GM23248 (cell line): ENCODE measurements at regions not wholly inside any gene's neighbourhood (a gene's known extent, or its start where the extent isn't known, plus 50 kb on each side); places are given as distances from the start of the nearest gene placed in this dataset.

Experiments used
- DNase-seq: peaks from one replicate; pipeline ENCODE4 v3.0.0-alpha.2; 2015
- H2AFZ ChIP-seq: fragments of 200-600 bp; sonication (generic); 2 replicates; pipeline ENCODE4 v1.6.1; 2016; ENCODE audit warnings: antibody characterized with exemption
- H3F3A ChIP-seq: fragments of 200-600 bp; sonication (generic); 2 replicates; pipeline ENCODE4 v1.6.1; 2016; ENCODE audit warnings: mild to moderate bottlenecking, antibody characterized with exemption, mixed run types; ENCODE audit not compliant: insufficient read depth
- H3K27ac ChIP-seq: fragments of 200-600 bp; sonication (generic); 2 replicates; pipeline ENCODE4 v1.5.1; 2016; ENCODE audit warnings: mild to moderate bottlenecking
- H3K27me3 ChIP-seq: fragments of 200-600 bp; sonication (generic); replicated peaks from 2 replicates; pipeline ENCODE4 v1.6.1; 2016; ENCODE audit warnings: mild to moderate bottlenecking; ENCODE audit not compliant: insufficient read depth
- H3K36me3 ChIP-seq: fragments of 200-600 bp; sonication (generic); 2 replicates; pipeline ENCODE4 v1.6.1; 2016; ENCODE audit warnings: low read depth, mild to moderate bottlenecking
- H3K4me1 ChIP-seq: fragments of 200-600 bp; sonication (generic); 2 replicates; pipeline ENCODE4 v1.6.1; 2016; ENCODE audit warnings: mild to moderate bottlenecking; ENCODE audit not compliant: insufficient read depth
- H3K4me2 ChIP-seq: fragments of 200-600 bp; sonication (generic); one replicate; pipeline ENCODE4 v1.6.1; 2016; ENCODE audit warnings: mild to moderate bottlenecking; ENCODE audit not compliant: unreplicated experiment
- H3K4me3 ChIP-seq: fragments of 200-600 bp; sonication (generic); 2 replicates; pipeline ENCODE4 v1.5.1; 2016; ENCODE audit warnings: mild to moderate bottlenecking
- H3K79me2 ChIP-seq: fragments of 200-600 bp; sonication (generic); 2 replicates; pipeline ENCODE4 v1.6.1; 2016; ENCODE audit warnings: mild to moderate bottlenecking; ENCODE audit not compliant: insufficient read depth
- H3K9ac ChIP-seq: fragments of 200-600 bp; sonication (generic); 2 replicates; pipeline ENCODE4 v1.6.1; 2016; ENCODE audit warnings: mild to moderate bottlenecking
- H3K9me2 ChIP-seq: fragments of 200-600 bp; sonication (generic); 2 replicates; pipeline ENCODE4 v1.6.1; 2016; ENCODE audit warnings: mixed run types, mild to moderate bottlenecking, moderate library complexity; ENCODE audit not compliant: insufficient read depth
- H3K9me3 ChIP-seq: fragments of 200-600 bp; sonication (generic); one replicate; pipeline ENCODE4 v1.6.1; 2017; ENCODE audit warnings: low read depth
- H4K20me1 ChIP-seq: fragments of 200-600 bp; sonication (generic); 2 replicates; pipeline ENCODE4 v1.6.0; 2016; ENCODE audit not compliant: insufficient read depth
- EZH2 ChIP-seq: fragments of 200-600 bp; sonication (generic); IDR thresholded peaks from 2 replicates; pipeline ENCODE4 v1.6.1; 2018; ENCODE audit warnings: antibody characterized with exemption, mild to moderate bottlenecking; ENCODE audit not compliant: insufficient read depth, poor library complexity, severe bottlenecking
- EZH2phosphoT487 ChIP-seq: fragments of 200-600 bp; sonication (generic); IDR thresholded peaks from 2 replicates; pipeline ENCODE4 v1.6.1; 2018; ENCODE audit warnings: antibody characterized with exemption, moderate library complexity, mild to moderate bottlenecking, low read depth; ENCODE audit not compliant: insufficient read depth
- WGBS, 2 experiments: methylation state at CpG; one replicate each; pipeline ENCODE4 v1.1.6; 2015 to 2017; ENCODE audit warnings: low lambda C conversion rate in 2 of 2, low coverage in 1 of 2; ENCODE audit errors: missing lambda C conversion rate in 2 of 2; 5-methylcytosine and 5-hydroxymethylcytosine counted together
- in situ Hi-C: fragments of 300-500 bp; cut with MboI; formaldehyde crosslinking; loops from 2 replicates; pipeline ENCODE4 v1.15.0; 2020

GRCh38 chr3:27779176-27779575, 57.1 kb upstream of the EOMES start:
- no peaks in the 10 kb centered on the region for H3K36me3 ChIP-seq
- in situ Hi-C loops, result no loop called here
- H3F3A ChIP-seq, result no peaks in the 10 kb centered on the region
- H4K20me1 ChIP-seq, result no peaks in the 10 kb centered on the region
- no peaks in the 10 kb centered on the region for H3K4me1 ChIP-seq
- H3K9me2 ChIP-seq, result no peaks in the 10 kb centered on the region
- no peak overlapping the region for H3K4me2 ChIP-seq
- no peaks in the 10 kb centered on the region for H3K9me3 ChIP-seq
- H3K27ac ChIP-seq, result no peak overlapping the region
- H3K9ac ChIP-seq, result no peak overlapping the region
- H3K4me3 ChIP-seq, result no peak overlapping the region
- 42 to 48% methylated on average over 2 of the region's 2 CpGs for WGBS, 2 experiments
- H2AFZ ChIP-seq, result no peak overlapping the region
- no peaks in the 10 kb centered on the region for H3K79me2 ChIP-seq
- no peaks in the 10 kb centered on the region for H3K27me3 ChIP-seq
- TF ChIP-seq EZH2phosphoT487, result no peak
- TF ChIP-seq EZH2, result no peak
- no peak for DNase-seq

- Histone ChIP-seq H3K9me3 (no peaks in the 10 kb centered on the region), H3K4me3 (no peak overlapping the region), H3K36me3 (no peaks in the 10 kb centered on the region), H3K9ac (no peak overlapping the region), H3K9me2 (no peaks in the 10 kb centered on the region), H2AFZ (no peak overlapping the region), H3K4me2 (no peak overlapping the region), H3K27me3 (peaks cover 3% of the 10 kb centered on the region; the same call in 1 of the 2 replicates), H3K4me1 (no peaks in the 10 kb centered on the region), H4K20me1 (no peaks in the 10 kb centered on the region), H3F3A (no peaks in the 10 kb centered on the region), H3K79me2 (no peaks in the 10 kb centered on the region), H3K27ac (no peak overlapping the region)
- WGBS, 2 experiments, result 86 to 89% methylated on average over 2 of the region's 2 CpGs
- in situ Hi-C loops, result no loop called here
- TF ChIP-seq EZH2phosphoT487, result no peak
- TF ChIP-seq EZH2, result no peak
- DNase-seq, result no peak
Observed at GRCh38 chr3:27789420-27789819, 67.3 kb upstream of the EOMES start.

GRCh38 chr3:27791956-27792355, 69.8 kb upstream of the EOMES start:
- H3K9ac ChIP-seq, result no peak overlapping the region
- H3K9me3 ChIP-seq, result no peaks in the 10 kb centered on the region
- H3K4me3 ChIP-seq, result no peak overlapping the region
- TF ChIP-seq EZH2phosphoT487 (no peak), EZH2 (no peak)
- WGBS, 2 experiments, result 66 to 79% methylated on average over 2 of the region's 2 CpGs
- H4K20me1 ChIP-seq, result no peaks in the 10 kb centered on the region
- no peak for DNase-seq
- H3K4me1 ChIP-seq, result no peaks in the 10 kb centered on the region
- no peaks in the 10 kb centered on the region; the same call in 1 of the 2 replicates for H3K27me3 ChIP-seq
- H3K36me3 ChIP-seq, result no peaks in the 10 kb centered on the region
- no peak overlapping the region for H3K4me2 ChIP-seq
- no peak overlapping the region for H2AFZ ChIP-seq
- H3K27ac ChIP-seq, result no peak overlapping the region
- H3K79me2 ChIP-seq, result no peaks in the 10 kb centered on the region
- no peaks in the 10 kb centered on the region for H3F3A ChIP-seq
- in situ Hi-C loops, result no loop called here
- no peaks in the 10 kb centered on the region for H3K9me2 ChIP-seq

- no peak overlapping the region for H2AFZ ChIP-seq
- H4K20me1 ChIP-seq, result no peaks in the 10 kb centered on the region
- H3K4me2 ChIP-seq, result no peak overlapping the region
- H3K9me2 ChIP-seq, result no peaks in the 10 kb centered on the region
- in situ Hi-C loops, result no loop called here
- 8% methylated on average over 3 of the region's 3 CpGs for WGBS, 2 experiments
- no peaks in the 10 kb centered on the region for H3F3A ChIP-seq
- no peak for TF ChIP-seq EZH2
- no peak for TF ChIP-seq EZH2phosphoT487
- H3K27ac ChIP-seq, result no peak overlapping the region
- H3K4me1 ChIP-seq, result no peaks in the 10 kb centered on the region
- no peaks in the 10 kb centered on the region; the same call in 1 of the 2 replicates for H3K27me3 ChIP-seq
- no peaks in the 10 kb centered on the region for H3K79me2 ChIP-seq
- H3K36me3 ChIP-seq, result no peaks in the 10 kb centered on the region
- H3K9me3 ChIP-seq, result no peaks in the 10 kb centered on the region
- DNase-seq, result no peak
- H3K9ac ChIP-seq, result no peak overlapping the region
- no peak overlapping the region for H3K4me3 ChIP-seq
Observed at GRCh38 chr3:27792869-27793268, 70.7 kb upstream of the EOMES start.

GRCh38 chr3:27794211-27794610, 72.1 kb upstream of the EOMES start:
- no peaks in the 10 kb centered on the region; the same call in 1 of the 2 replicates for H3K27me3 ChIP-seq
- H4K20me1 ChIP-seq, result no peaks in the 10 kb centered on the region
- no peaks in the 10 kb centered on the region for H3K36me3 ChIP-seq
- H3K9me2 ChIP-seq, result no peaks in the 10 kb centered on the region
- H3K9ac ChIP-seq, result no peak overlapping the region
- no peak overlapping the region for H3K4me2 ChIP-seq
- in situ Hi-C loops, result no loop called here
- H2AFZ ChIP-seq, result no peak overlapping the region
- DNase-seq, result no peak
- no peaks in the 10 kb centered on the region for H3K9me3 ChIP-seq
- 74 to 79% methylated on average over 4 of the region's 4 CpGs for WGBS, 2 experiments
- no peak overlapping the region for H3K27ac ChIP-seq
- no peaks in the 10 kb centered on the region for H3K79me2 ChIP-seq
- no peaks in the 10 kb centered on the region for H3F3A ChIP-seq
- no peaks in the 10 kb centered on the region for H3K4me1 ChIP-seq
- H3K4me3 ChIP-seq, result no peak overlapping the region
- no peak for TF ChIP-seq EZH2
- TF ChIP-seq EZH2phosphoT487, result no peak
